ENCODE measurements at regions not wholly inside any gene's neighbourhood (a gene's known extent, or its start where the extent isn't known, plus 50 kb on each side); places are given as distances from the start of the nearest gene placed in this dataset.

DNA sequence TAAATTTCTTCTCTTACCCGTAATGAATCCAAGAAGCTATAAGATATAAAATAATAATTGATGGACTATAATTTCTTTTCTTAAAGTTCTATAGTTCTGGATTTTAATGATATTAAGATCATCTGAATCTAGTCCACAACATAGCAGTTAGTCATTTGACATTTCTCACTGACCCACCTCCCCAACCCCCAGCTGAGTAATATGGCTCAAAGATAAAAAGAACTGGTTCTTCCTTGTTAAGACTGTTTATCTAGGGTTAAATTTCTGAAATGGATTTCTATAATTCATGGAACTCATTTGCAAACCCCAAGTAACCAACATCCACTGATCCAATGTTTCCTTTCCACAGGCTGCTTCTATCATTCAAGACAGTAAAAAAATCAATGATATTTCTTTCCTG lies 133.9 kb upstream of the SOX9 start:
- DNase-seq (ENCODE audit: extremely low read depth, insufficient read length) = no peak
- H3K36me3 ChIP-seq (ENCODE audit: control insufficient read depth, insufficient read depth, low read length) = no peaks in the 10 kb centered on the region
- no peaks in the 10 kb centered on the region for H3K27me3 ChIP-seq (replicated peaks; ENCODE audit: control insufficient read depth, insufficient read depth, low read length)
- H3K4me3 ChIP-seq (replicated peaks; ENCODE audit: low read depth, low read length) = no peak overlapping the region
- TF ChIP-seq, protein P1, sequence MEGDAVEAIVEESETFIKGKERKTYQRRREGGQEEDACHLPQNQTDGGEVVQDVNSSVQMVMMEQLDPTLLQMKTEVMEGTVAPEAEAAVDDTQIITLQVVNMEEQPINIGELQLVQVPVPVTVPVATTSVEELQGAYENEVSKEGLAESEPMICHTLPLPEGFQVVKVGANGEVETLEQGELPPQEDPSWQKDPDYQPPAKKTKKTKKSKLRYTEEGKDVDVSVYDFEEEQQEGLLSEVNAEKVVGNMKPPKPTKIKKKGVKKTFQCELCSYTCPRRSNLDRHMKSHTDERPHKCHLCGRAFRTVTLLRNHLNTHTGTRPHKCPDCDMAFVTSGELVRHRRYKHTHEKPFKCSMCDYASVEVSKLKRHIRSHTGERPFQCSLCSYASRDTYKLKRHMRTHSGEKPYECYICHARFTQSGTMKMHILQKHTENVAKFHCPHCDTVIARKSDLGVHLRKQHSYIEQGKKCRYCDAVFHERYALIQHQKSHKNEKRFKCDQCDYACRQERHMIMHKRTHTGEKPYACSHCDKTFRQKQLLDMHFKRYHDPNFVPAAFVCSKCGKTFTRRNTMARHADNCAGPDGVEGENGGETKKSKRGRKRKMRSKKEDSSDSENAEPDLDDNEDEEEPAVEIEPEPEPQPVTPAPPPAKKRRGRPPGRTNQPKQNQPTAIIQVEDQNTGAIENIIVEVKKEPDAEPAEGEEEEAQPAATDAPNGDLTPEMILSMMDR (IDR thresholded peaks at IDR 0.05; ENCODE audit: insufficient read depth, low read length, poor library complexity, severe bottlenecking) = no peak

DNA sequence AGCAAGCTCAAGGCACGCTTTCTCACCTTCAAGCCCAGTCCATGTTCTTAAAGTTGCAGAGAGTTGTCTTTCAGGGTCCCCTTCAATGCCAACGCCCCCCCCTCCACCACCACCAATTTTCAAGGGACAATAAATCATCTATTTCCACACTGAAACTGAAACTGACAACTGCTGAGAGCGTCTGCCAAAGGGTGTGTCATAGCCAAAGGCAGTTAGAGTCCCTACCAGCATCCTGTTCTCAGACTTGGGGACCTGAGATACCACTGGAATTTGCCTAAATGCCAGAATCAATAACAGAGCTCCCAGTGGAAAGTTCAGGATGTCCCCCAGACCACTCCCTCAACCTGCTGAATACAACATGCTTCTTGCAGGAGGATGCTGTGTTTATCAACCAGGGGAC lies 133.2 kb upstream of the SOX9 start:
- Histone ChIP-seq H3K4me3 (replicated peaks; ENCODE audit: low read depth, low read length) (no peak overlapping the region), H3K27me3 (replicated peaks; ENCODE audit: control insufficient read depth, insufficient read depth, low read length) (no peaks in the 10 kb centered on the region), H3K36me3 (ENCODE audit: control insufficient read depth, insufficient read depth, low read length) (no peaks in the 10 kb centered on the region)
- DNase-seq (ENCODE audit: extremely low read depth, insufficient read length) = no peak
- TF ChIP-seq, protein P1 (IDR thresholded peaks at IDR 0.05; ENCODE audit: insufficient read depth, low read length, poor library complexity, severe bottlenecking) = no peak

DNA sequence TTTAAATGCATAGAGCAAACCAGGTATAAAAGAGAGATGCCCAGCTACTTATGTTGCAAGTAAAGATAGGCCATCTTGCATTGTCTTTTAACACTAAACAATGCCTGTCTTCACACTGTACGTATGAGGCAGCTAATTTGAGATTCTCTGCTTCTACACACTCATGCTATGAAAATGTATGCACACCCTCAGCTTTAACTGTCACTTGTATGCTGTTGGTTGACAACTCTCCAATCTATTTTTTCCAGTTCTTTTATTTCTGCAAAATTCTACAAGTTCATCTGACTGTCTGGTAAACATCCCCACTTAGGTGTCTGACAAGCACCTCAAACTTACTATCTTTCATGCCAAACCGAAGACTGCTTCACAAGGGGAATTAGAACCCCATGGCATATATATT lies 131.7 kb upstream of the SOX9 start:
- no peaks in the 10 kb centered on the region for H3K36me3 ChIP-seq (ENCODE audit: control insufficient read depth, insufficient read depth, low read length)
- DNase-seq (ENCODE audit: extremely low read depth, insufficient read length) = no peak
- TF ChIP-seq, protein P1 (IDR thresholded peaks at IDR 0.05; ENCODE audit: insufficient read depth, low read length, poor library complexity, severe bottlenecking) = no peak
- H3K4me3 ChIP-seq (replicated peaks; ENCODE audit: low read depth, low read length) = no peak overlapping the region
- no peaks in the 10 kb centered on the region for H3K27me3 ChIP-seq (replicated peaks; ENCODE audit: control insufficient read depth, insufficient read depth, low read length)

DNA sequence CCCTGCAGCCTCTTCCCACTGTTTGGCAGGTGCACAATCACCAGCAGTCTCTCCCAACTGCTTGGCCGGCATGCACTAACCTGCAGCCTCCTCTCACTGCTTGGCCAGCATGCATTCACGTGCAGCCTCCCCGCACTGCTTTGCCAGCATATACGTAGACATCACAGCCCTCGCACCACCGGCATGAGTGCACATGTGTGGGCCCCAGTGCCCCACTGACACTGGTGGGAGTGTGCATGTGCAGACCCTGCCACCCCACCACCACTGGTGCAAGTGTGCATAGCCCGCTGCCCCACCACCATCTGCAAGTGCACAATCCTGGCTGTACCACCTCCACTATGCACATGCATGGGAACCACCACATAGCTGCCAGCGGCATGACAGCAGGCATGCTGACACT lies 127.5 kb upstream of the SOX9 start:
- Histone ChIP-seq H3K27me3 (replicated peaks; ENCODE audit: control insufficient read depth, insufficient read depth, low read length) (no peaks in the 10 kb centered on the region), H3K4me3 (replicated peaks; ENCODE audit: low read depth, low read length) (no peak overlapping the region), H3K36me3 (ENCODE audit: control insufficient read depth, insufficient read depth, low read length) (no peaks in the 10 kb centered on the region)
- no peak for DNase-seq (ENCODE audit: extremely low read depth, insufficient read length)
- TF ChIP-seq, protein P1 (IDR thresholded peaks at IDR 0.05; ENCODE audit: insufficient read depth, low read length, poor library complexity, severe bottlenecking) = no peak

DNA sequence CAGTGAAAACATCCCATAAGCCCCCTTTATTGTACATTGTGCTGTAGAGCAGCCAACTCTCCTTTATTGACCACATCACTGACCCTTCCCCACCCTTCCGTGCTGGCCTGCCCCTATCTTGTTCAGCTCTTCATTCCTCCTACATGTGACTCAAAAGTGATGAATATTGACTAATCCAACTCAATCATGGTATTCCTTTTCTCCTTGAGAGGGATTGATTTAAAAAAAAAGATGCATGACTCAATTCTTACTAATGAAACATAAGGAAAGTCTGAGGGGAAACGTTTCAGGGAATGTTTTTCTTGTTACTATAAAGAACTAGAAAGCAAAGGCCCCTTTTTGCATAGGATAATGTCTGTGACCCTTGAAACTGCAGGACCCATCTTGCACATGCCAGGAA lies 125.2 kb upstream of the SOX9 start:
- no peaks in the 10 kb centered on the region for H3K36me3 ChIP-seq (ENCODE audit: control insufficient read depth, insufficient read depth, low read length)
- no peaks in the 10 kb centered on the region for H3K27me3 ChIP-seq (replicated peaks; ENCODE audit: control insufficient read depth, insufficient read depth, low read length)
- no peak for DNase-seq (ENCODE audit: extremely low read depth, insufficient read length)
- TF ChIP-seq, protein P1 (IDR thresholded peaks at IDR 0.05; ENCODE audit: insufficient read depth, low read length, poor library complexity, severe bottlenecking) = no peak
- no peak overlapping the region for H3K4me3 ChIP-seq (replicated peaks; ENCODE audit: low read depth, low read length)

DNA sequence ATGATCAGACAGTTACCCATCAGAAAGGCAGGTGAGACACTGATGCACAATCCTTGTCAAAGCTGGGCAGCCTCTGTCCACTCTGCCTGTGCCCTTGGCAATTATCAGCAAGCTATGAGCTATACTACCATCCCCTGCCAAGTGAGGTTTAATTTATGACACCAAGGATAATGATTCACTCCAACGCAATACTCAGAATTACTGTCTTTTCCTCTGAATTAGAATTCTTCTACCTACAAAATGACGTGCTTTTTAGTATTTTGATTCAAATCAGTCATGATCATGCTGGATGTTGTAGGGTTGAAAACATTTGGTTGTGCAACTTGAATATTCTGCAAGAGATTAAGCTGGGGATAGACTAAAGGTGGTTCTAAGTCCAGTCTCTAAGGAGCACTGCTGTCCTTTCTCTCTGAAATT lies 116.8 kb upstream of the SOX9 start:
- no peak for DNase-seq (ENCODE audit: extremely low read depth, insufficient read length)
- H3K27me3 ChIP-seq (replicated peaks; ENCODE audit: control insufficient read depth, insufficient read depth, low read length) = no peaks in the 10 kb centered on the region
- H3K4me3 ChIP-seq (replicated peaks; ENCODE audit: low read depth, low read length) = no peak overlapping the region
- H3K36me3 ChIP-seq (ENCODE audit: control insufficient read depth, insufficient read depth, low read length) = no peaks in the 10 kb centered on the region
- TF ChIP-seq, protein P1 (IDR thresholded peaks at IDR 0.05; ENCODE audit: insufficient read depth, low read length, poor library complexity, severe bottlenecking) = no peak

All from GM06990 (cell line).